CD14-positive monocyte (primary cell): ENCODE measurements at regions not wholly inside any gene's neighbourhood (a gene's known extent, or its start where the extent isn't known, plus 50 kb on each side); places are given as distances from the start of the nearest gene placed in this dataset.

ENCODE experiments used
- DNase-seq, 3 donors: peaks; one replicate each; pipeline ENCODE4 v3.0.0-alpha.2; 2011 to 2022
- H2AFZ ChIP-seq: 2 replicates; pipeline ENCODE4 v1.6.0; 2012; ENCODE audit warnings: mild to moderate bottlenecking, low read depth, low read length, inconsistent platforms; ENCODE audit not compliant: insufficient read depth, poor library complexity, severe bottlenecking
- H3K27ac ChIP-seq, 2 donors: 1 replicate in 1 of 2; 2 replicates in 1 of 2; pipeline ENCODE4 v1.5.1; 2012 to 2013; ENCODE audit warnings: low read length in 2 of 2, control low read depth in 1 of 2, inconsistent platforms in 1 of 2, low read depth in 1 of 2, mild to moderate bottlenecking in 1 of 2
- H3K27me3 ChIP-seq, 2 donors: one replicate each; pipeline versions ENCODE4 v1.6.0 to v1.6.1; 2011 to 2013; ENCODE audit warnings: low read length in 2 of 2; ENCODE audit not compliant: control insufficient read depth in 2 of 2, insufficient read depth in 2 of 2
- H3K36me3 ChIP-seq, 2 donors: replicated peaks in 1 of 2; 1 replicate in 1 of 2; 2 replicates in 1 of 2; pipeline versions ENCODE4 v1.5.1 to v1.6.1; 2012 to 2013; ENCODE audit warnings: low read length in 2 of 2, control low read depth in 1 of 2, inconsistent platforms in 1 of 2, mild to moderate bottlenecking in 1 of 2; ENCODE audit not compliant: insufficient read depth in 2 of 2, control insufficient read depth in 1 of 2
- H3K4me1 ChIP-seq, 2 donors: 1 replicate in 1 of 2; 2 replicates in 1 of 2; pipeline versions ENCODE4 v1.5.1 to v1.6.1; 2012 to 2013; ENCODE audit warnings: low read length in 2 of 2, control low read depth in 1 of 2, inconsistent platforms in 1 of 2, mild to moderate bottlenecking in 1 of 2, moderate library complexity in 1 of 2; ENCODE audit not compliant: insufficient read depth in 2 of 2, control insufficient read depth in 1 of 2
- H3K4me2 ChIP-seq: replicated peaks from 2 replicates; pipeline ENCODE3; 2012; ENCODE audit warnings: low read length, moderate library complexity, mild to moderate bottlenecking; ENCODE audit not compliant: poor library complexity, severe bottlenecking; ENCODE audit errors: extremely low read depth
- H3K4me3 ChIP-seq, 3 experiments: fragments of 200-600 bp in 1 of 3; sonication (generic) in 1 of 3; replicated peaks in 1 of 3; 1 replicate in 2 of 3; 2 replicates in 1 of 3; pipeline ENCODE4 v1.5.1; 2011 to 2013; ENCODE audit warnings: low read length in 3 of 3, mild to moderate bottlenecking in 3 of 3, control low read depth in 2 of 3, low read depth in 2 of 3, inconsistent platforms in 1 of 3, moderate library complexity in 1 of 3
- H3K79me2 ChIP-seq: 2 replicates; pipeline ENCODE4 v1.6.0; 2012; ENCODE audit warnings: mild to moderate bottlenecking, control low read depth, inconsistent platforms, low read length, moderate library complexity; ENCODE audit not compliant: insufficient read depth
- H3K9ac ChIP-seq: 2 replicates; pipeline ENCODE4 v1.6.0; 2017; ENCODE audit warnings: low read length, mild to moderate bottlenecking; ENCODE audit not compliant: insufficient read depth, poor library complexity, severe bottlenecking
- H3K9me3 ChIP-seq, 2 donors: replicated peaks in 1 of 2; 1 replicate in 1 of 2; 2 replicates in 1 of 2; pipeline versions ENCODE4 v1.5.1 to v1.6.1; 2012 to 2013; ENCODE audit warnings: low read length in 2 of 2, control low read depth in 1 of 2; ENCODE audit not compliant: control insufficient read depth in 1 of 2, insufficient read depth in 1 of 2
- H4K20me1 ChIP-seq: 2 replicates; pipeline ENCODE4 v1.6.0; 2012; ENCODE audit warnings: mild to moderate bottlenecking, low read length, control low read depth, moderate library complexity; ENCODE audit not compliant: insufficient read depth
- H3K27ac Mint-ChIP-seq, 7 donors: one replicate each; pipeline ENCODE4 v1.8.0; 2020; ENCODE audit warnings: mild to moderate bottlenecking in 7 of 7, mixed read lengths in 7 of 7, moderate library complexity in 6 of 7, inconsistent platforms in 2 of 7
- H3K27me3 Mint-ChIP-seq, 3 donors: one replicate each; pipeline ENCODE4 v1.8.0; 2021 to 2022; ENCODE audit warnings: low read depth in 3 of 3, mild to moderate bottlenecking in 3 of 3, mixed read lengths in 3 of 3, moderate library complexity in 3 of 3, inconsistent platforms in 1 of 3
- H3K36me3 Mint-ChIP-seq, 2 donors: one replicate each; pipeline ENCODE4 v1.8.0; 2020; ENCODE audit warnings: mixed read lengths in 2 of 2, inconsistent platforms in 1 of 2, mild to moderate bottlenecking in 1 of 2
- H3K4me1 Mint-ChIP-seq: one replicate; pipeline ENCODE4 v1.8.0; 2020; ENCODE audit warnings: mild to moderate bottlenecking, mixed read lengths
- H3K4me3 Mint-ChIP-seq, 2 donors: one replicate each; pipeline ENCODE4 v1.8.0; 2020; ENCODE audit warnings: mild to moderate bottlenecking in 2 of 2, mixed read lengths in 2 of 2, moderate library complexity in 1 of 2
- H3K9me3 Mint-ChIP-seq, 7 donors: one replicate each; pipeline ENCODE4 v1.8.0; 2020 to 2022; ENCODE audit warnings: mixed read lengths in 7 of 7, mild to moderate bottlenecking in 6 of 7, moderate library complexity in 6 of 7, inconsistent platforms in 2 of 7
- CTCF ChIP-seq: fragments of 200-600 bp; IDR thresholded peaks from one replicate; pipeline ENCODE4 v1.8.0; 2022; ENCODE audit warnings: antibody characterized with exemption, mild to moderate bottlenecking
- WGBS: methylation state at CpG from one replicate; pipeline ENCODE4 v1.1.5; 2013; ENCODE audit warnings: missing lambda C conversion rate; ENCODE audit not compliant: insufficient coverage; 5-methylcytosine and 5-hydroxymethylcytosine counted together
- intact Hi-C, 2 donors: fragments of 100-400 bp; cut with micrococcal nuclease; formaldehyde crosslinking; loops; one replicate each; pipeline versions ENCODE4 v1.15.0 to v1.15.1; 2023

GRCh38 chr4:185919107-185919506, 107.1 kb upstream of the SORBS2 start:
- Histone ChIP-seq H3K79me2 (no peaks in the 10 kb centered on the region), H3K27ac (no peak overlapping the region), H3K9me3 (no peaks in the 10 kb centered on the region), H3K4me2 (no peak overlapping the region), H3K4me1 (no peaks in the 10 kb centered on the region), H2AFZ (no peak overlapping the region), H3K27me3 (no peaks in the 10 kb centered on the region), H4K20me1 (no peaks in the 10 kb centered on the region), H3K4me3 (no peak overlapping the region), H3K36me3 (no peaks in the 10 kb centered on the region), H3K9ac (no peak overlapping the region)
- Mint-ChIP-seq H3K4me1 (no peaks in the 10 kb centered on the region), H3K36me3 (no peaks in the 10 kb centered on the region), H3K4me3 (no peak overlapping the region), H3K27me3 (peaks cover 0 to 4% (median 3%) of the 10 kb centered on the region in 3 donors), H3K9me3 (peaks cover 0 to 11% (median 2%) of the 10 kb centered on the region in 7 donors), H3K27ac (no peak overlapping the region)
- WGBS, result 94% methylated on average over 3 of the region's 4 CpGs
- TF ChIP-seq CTCF, result no peak
- intact Hi-C loops, result no loop called here
- DNase-seq, result no peak

- Histone ChIP-seq H2AFZ (no peak overlapping the region), H3K9me3 (no peaks in the 10 kb centered on the region), H3K27ac (no peak overlapping the region), H3K36me3 (no peaks in the 10 kb centered on the region), H3K4me2 (no peak overlapping the region), H3K79me2 (no peaks in the 10 kb centered on the region), H4K20me1 (no peaks in the 10 kb centered on the region), H3K4me1 (no peaks in the 10 kb centered on the region), H3K4me3 (no peak overlapping the region), H3K27me3 (no peaks in the 10 kb centered on the region), H3K9ac (no peak overlapping the region)
- TF ChIP-seq CTCF, result no peak
- no peak overlapping the region for H3K27ac Mint-ChIP-seq
- intact Hi-C loops, result no loop called here
- H3K36me3 Mint-ChIP-seq, result no peaks in the 10 kb centered on the region
- no peak overlapping the region for H3K4me3 Mint-ChIP-seq
- WGBS, result no CpG with 5 or more reads among the region's 6 CpGs
- peaks cover 0 to 15% (median 3%) of the 10 kb centered on the region in 7 donors for H3K9me3 Mint-ChIP-seq
- DNase-seq, result no peak
- H3K27me3 Mint-ChIP-seq, result peaks cover 0 to 5% (median 4%) of the 10 kb centered on the region in 3 donors
- H3K4me1 Mint-ChIP-seq, result no peaks in the 10 kb centered on the region
Measured at GRCh38 chr4:185920171-185920570, 108.2 kb upstream of the SORBS2 start.
